ENCODE measurements at regions not wholly inside any gene's neighbourhood (a gene's known extent, or its start where the extent isn't known, plus 50 kb on each side); places are given as distances from the start of the nearest gene placed in this dataset.
"Not testable (repeated sequence)": the region's sequence is repeated elsewhere in the genome, so short reads cannot be mapped to it uniquely, and the experiment has no call there.

DNA sequence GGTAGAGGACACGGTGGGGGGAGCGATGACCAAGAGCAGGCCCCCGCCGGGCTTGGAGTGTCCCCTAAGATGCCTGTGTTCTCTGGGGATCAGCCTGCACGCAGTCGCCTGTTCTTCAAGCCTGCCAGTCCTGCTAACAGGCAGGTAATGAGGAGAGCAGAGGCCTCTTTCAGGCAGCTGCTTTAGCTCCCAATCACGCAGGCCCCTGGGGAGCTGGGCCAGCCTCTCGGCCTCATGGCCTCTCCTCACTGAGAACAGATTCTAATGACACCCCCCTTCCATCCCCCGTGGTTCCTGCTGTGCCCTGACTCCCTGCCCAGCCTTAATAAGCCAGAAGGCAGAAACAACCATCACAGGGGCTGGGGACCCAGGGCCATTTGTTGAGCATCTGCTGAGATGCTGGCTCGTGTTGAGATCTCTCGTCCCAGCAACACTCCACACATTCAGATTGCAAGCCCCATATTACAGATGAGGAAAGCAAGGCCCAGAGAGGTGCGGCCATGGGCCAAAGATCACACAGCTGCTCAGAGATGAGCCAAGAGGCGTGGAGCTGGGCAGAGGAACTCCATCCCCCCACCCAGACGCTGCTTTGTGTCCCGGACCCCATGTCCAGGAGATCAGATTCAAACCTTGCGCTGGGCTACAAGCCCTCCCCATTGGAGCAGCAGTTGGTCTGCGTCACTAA is 71.6 kb upstream of the CASZ1 start:
- DNase-seq, result no peak

DNA sequence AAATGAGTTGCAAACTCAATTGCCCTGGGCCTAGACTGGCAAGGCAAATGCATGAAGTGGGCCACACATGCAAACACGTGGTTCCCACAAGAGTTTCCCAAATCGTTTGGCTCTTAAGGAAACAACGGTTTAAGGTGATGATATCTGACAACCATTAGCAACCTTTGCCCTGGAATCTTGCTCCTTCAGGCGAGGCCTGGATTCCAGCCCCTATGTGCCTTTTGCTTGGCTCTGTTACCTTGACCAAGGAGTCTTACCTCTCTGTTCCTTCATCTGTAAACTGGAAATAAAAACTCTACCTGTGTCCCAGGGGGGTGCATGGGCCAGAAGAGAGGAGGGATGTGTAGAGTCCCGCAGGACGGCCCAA is 72.1 kb upstream of the CASZ1 start:
- DNase-seq, result no peak

GRCh38 chr1:10869933-10870332 is 73.5 kb upstream of the CASZ1 start:
- DNase-seq, result no peak

GRCh38 chr1:10870493-10871096 is 74.1 kb upstream of the CASZ1 start:
- no peak for DNase-seq

DNA sequence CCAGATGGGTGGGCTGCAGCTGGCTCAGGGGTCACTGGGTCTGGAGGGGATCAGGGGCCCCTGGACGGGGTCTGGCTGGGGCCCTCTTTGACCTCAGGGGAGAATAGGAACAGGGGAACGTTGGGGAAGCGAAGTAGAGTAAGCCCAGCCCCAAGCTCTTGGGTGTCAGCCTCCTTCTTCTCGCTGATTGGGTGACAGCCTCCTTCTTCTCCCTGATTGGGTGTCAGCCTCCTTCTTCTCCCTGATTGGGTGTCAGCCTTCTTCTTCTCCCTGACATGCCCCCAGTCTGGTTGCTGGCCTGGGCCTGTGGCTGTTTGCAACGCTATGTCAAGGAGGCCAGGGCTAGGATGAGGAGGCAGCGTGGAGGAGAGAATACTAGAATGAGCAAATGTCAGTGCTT is 76.7 kb upstream of the CASZ1 start:
- DNase-seq, result no peak

- DNase-seq, result no peak
Measured at GRCh38 chr1:10874351-10874750, 77.9 kb upstream of the CASZ1 start.

GRCh38 chr1:10877894-10878293 is 81.4 kb upstream of the CASZ1 start:
- DNase-seq, result no peak

- DNase-seq, result no peak
Measured at GRCh38 chr1:10878469-10878868, 82.0 kb upstream of the CASZ1 start.

DNA sequence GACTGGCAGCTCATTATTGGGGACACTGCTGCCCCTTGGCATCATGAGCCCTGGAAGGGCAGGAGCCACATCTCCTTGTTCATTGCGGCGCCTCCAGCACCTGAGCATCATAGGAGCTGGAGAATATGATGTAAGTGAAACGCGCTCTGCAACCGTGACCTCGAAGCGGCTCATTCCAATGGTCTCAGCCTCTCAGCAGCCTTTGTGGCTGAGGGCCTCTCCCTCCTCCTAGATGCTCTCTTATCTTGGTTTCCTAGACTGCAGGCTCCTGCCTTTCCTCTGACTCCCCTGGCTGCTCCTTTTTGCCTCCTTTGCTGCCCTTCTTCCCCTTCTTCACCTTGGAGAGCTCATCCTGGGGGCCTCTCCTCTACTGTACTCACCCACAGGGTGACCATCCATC is 83.6 kb upstream of the CASZ1 start:
- DNase-seq, result no peak

GRCh38 chr1:10881046-10881445 is 84.6 kb upstream of the CASZ1 start:
- DNase-seq, result no peak

GRCh38 chr1:10882069-10882468 is 85.6 kb upstream of the CASZ1 start:
- DNase-seq, result no peak

DNA sequence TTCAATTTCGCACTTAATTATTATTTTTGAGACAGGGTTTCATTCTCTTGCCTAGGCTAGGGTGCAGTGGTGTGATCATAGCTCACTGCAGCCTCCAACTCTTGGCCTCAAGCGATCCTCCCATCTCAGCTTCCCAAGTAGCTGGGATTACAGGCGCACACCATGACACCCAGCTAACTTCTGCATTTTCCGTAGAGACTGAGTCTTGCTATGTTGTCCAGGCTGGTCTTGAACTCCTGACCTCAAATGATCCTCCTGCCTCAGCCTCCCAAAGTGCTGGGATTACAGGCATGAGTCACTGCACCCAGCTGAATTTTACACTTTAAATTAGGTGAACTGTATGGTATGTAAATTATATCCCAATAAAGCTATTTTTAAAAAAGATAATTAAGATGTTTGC is 90.6 kb upstream of the CASZ1 start:
- DNase-seq, result not testable (repeated sequence)

GRCh38 chr1:10888291-10888690 is 91.8 kb upstream of the CASZ1 start:
- no peak for DNase-seq

DNA sequence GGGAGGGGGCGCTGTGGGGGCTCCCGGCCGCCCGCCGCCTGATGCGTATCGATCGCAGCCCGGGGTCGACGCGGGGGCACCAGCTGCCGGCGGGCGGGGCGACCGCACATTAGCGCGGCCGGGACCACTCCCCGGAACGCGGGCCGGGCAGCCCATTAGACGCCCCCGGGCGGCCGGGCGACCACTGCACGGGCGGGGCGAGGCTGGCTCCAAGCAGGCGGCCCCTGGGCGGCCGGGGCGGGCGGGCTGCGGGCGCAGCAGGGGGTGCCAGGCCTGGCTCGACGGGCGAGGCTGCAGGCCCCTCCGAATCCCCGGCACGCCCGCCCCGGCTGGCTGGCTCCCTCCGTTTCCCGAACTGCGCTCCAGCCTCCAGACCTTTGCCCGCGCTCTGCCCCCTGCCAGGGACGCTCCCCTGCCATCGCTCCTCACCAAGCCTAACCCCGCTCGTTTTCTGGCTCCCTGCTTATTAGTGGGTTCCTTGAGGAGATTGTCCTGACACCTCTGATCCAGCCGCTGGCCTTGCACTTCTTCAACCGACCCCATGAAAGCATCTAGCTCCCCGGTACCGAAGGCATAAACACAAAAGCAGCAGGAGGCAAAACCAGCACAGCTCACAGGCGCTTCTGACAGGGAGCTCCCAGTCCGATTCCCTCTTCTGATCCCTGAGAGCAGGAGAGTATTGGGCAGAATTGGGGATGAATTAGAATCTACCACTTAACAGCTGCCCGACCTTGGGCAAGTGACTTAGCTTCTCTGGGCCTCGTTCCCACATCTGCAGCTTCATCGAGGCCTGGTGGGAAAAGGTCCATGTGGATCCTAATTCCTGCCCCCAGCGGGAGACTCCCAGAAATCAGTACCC is 92.6 kb upstream of the CASZ1 start:
- DNase-seq, result no peak

DNA sequence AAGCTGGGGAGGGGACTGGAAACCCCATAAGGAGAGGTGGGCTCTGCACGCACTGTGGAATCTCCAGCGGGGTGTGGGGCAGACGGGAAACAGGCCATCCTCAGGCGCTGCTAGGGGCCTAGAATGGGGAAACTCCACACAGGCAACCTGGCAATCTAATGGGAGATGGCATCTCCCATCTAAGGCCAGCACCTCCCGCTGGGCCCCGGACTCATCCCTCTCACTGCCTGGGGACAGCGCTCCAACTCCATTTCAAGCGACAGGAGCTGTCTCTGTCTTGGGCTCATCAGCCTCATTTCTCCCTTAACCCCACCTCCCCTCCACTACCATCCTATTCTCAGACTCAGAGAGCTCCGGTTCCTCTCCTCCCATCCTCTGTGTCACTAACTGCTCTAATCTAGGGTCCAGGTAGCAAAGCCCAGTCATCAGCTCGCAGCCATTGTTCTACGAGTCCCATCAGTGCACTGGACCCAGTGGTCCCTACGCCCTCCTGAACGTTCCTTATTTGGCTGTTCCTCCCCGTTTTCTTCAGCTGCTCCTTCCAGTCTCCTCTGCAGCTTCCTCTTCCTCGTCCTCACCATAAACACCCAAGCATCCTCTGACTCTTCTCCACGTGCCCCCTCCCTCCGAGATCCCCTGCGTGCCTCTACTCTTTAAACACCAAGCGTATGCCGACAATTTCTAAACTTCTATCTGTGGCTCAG is 93.4 kb upstream of the CASZ1 start:
- DNase-seq, result no peak

GRCh38 chr1:10890491-10891071 is 94.1 kb upstream of the CASZ1 start:
- DNase-seq, result no peak

GRCh38 chr1:10891091-10891490 is 94.6 kb upstream of the CASZ1 start:
- DNase-seq, result no peak

- no peak for DNase-seq
Measured at GRCh38 chr1:10892138-10893065, 96.0 kb upstream of the CASZ1 start.

DNA sequence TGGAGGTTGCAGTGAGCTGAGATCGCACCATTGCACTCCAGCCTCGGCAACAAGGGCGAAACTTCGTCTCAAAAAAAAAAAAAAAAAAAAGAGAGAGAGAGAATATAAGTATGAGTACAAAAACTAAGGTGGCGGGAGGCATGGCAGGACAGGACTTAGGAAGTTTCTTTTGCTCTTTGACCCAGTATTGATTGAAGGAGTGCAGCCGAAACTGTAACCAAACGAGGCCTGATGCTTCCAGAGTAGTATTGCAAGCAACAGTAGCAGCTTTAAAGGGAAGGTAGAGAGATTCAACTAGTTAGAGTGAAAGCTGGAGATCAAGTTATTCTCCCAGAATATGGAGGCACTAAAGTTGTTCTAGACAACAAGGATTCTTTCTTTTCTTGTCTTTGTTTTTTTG is 99.2 kb upstream of the CASZ1 start:
- DNase-seq, result no peak

DNA sequence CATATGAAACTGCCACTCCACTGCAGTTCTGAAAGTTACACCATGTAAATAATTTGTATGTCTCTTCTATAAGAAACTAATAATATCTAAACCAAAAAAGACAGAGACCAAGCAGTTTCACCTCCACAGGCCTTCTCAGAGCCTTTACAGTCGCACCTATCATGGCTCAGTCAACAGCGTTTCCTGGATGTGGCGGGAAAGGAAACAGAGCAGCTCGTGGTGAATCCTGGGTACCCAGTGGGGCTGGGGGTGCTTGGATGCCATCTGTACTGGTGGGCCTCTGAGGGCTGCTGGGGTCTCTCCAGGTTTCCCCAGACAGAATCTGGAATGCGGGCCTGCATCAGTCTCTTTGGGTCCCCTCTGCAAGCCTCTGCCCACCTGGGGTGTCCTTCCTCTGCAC is 100.2 kb upstream of the CASZ1 start:
- no peak for DNase-seq

DNA sequence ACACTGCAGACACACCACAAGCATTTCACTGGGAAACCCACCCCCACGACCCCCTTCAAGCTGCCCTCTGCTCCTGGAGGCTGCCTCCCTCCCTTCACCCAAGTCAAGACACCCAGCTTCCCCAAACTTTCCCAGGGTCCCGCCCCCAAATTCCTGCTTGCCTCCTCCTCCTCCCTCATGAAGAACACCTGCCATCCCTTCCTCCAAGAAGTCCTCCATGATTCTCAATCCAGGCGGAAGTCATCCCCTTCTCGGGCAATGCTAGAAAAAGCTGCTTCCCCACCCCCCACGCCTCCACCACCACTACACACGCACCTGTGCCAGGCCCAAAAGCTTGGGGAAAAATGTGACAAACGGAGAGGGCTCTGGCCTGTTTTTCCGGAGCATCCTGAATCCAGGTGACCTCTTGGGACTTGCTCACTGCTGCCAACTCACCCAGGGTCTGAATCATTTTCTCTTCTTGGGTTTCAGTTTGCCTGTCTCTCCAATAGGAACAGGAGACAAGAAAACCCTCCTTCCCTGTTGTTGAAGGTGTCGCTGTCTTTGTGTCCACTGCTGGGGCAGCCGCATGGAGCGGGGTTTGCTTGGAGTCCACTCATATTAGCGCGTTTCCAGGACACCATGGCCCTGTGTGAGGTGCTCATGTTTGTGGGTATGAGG is 101.0 kb upstream of the CASZ1 start:
- no peak for DNase-seq

Measured in activated CD4-positive, alpha-beta T cell treated with anti-CD3 and anti-CD28 coated beads for 4 hours (primary cell).